Suprapubic skin (tissue), 4 donors: ENCODE measurements at regions not wholly inside any gene's neighbourhood (a gene's known extent, or its start where the extent isn't known, plus 50 kb on each side); places are given as distances from the start of the nearest gene placed in this dataset.

Experiments
- DNase-seq, 2 donors: peaks; one replicate each; pipeline ENCODE4 v3.0.0-alpha.2; 2019; ENCODE audit warnings: low spot score in 2 of 2
- H3K27ac ChIP-seq: fragments of 200-600 bp; sonication (generic); one replicate; pipeline ENCODE4 v1.5.1; 2019
- H3K27me3 ChIP-seq: fragments of 200-600 bp; sonication (generic); one replicate; pipeline ENCODE4 v1.5.1; 2019
- H3K36me3 ChIP-seq: fragments of 200-600 bp; sonication (generic); one replicate; pipeline ENCODE4 v1.5.1; 2019
- H3K4me1 ChIP-seq: fragments of 200-600 bp; sonication (generic); one replicate; pipeline ENCODE4 v1.5.1; 2019
- H3K4me3 ChIP-seq: fragments of 200-600 bp; sonication (generic); one replicate; pipeline ENCODE4 v1.5.1; 2019; ENCODE audit warnings: mild to moderate bottlenecking
- H3K9me3 ChIP-seq: fragments of 200-600 bp; sonication (generic); one replicate; pipeline ENCODE4 v1.5.1; 2019
- EP300 ChIP-seq: sonication (generic); formaldehyde crosslinking; IDR thresholded peaks from one replicate; pipeline ENCODE4 v1.6.1; 2017; ENCODE audit warnings: antibody characterized with exemption
- POLR2A ChIP-seq, 2 donors: fragments of 450-650 bp; IDR thresholded peaks; one replicate each; pipeline ENCODE4 v1.6.1; 2017; ENCODE audit warnings: antibody characterized with exemption in 2 of 2, mild to moderate bottlenecking in 2 of 2, moderate library complexity in 2 of 2
- POLR2AphosphoS5 ChIP-seq, 3 donors: sonication (generic); formaldehyde crosslinking; IDR thresholded peaks; one replicate each; pipeline ENCODE4 v1.6.1; 2017; ENCODE audit warnings: antibody characterized with exemption in 3 of 3
- WGBS: methylation state at CpG from one replicate; pipeline ENCODE4 v1.1.5; 2018; 5-methylcytosine and 5-hydroxymethylcytosine counted together
- TF ChIP-seq, protein P1 (sequence below), 2 donors: fragments of 200-600 bp in 1 of 2; fragments of 450-650 bp in 1 of 2; sonication (generic) in 1 of 2; IDR thresholded peaks; one replicate each; pipeline ENCODE4 v1.5.1; 2016 to 2019; ENCODE audit warnings: antibody characterized with exemption in 2 of 2, mild to moderate bottlenecking in 1 of 2, moderate library complexity in 1 of 2

- H3K4me1 ChIP-seq, result no peaks in the 10 kb centered on the region
- TF ChIP-seq POLR2AphosphoS5 (IDR thresholded peaks at IDR 0.05) (no peak), EP300 (no peak), POLR2A (IDR thresholded peaks at IDR 0.05) (no peak)
- TF ChIP-seq, protein P1, sequence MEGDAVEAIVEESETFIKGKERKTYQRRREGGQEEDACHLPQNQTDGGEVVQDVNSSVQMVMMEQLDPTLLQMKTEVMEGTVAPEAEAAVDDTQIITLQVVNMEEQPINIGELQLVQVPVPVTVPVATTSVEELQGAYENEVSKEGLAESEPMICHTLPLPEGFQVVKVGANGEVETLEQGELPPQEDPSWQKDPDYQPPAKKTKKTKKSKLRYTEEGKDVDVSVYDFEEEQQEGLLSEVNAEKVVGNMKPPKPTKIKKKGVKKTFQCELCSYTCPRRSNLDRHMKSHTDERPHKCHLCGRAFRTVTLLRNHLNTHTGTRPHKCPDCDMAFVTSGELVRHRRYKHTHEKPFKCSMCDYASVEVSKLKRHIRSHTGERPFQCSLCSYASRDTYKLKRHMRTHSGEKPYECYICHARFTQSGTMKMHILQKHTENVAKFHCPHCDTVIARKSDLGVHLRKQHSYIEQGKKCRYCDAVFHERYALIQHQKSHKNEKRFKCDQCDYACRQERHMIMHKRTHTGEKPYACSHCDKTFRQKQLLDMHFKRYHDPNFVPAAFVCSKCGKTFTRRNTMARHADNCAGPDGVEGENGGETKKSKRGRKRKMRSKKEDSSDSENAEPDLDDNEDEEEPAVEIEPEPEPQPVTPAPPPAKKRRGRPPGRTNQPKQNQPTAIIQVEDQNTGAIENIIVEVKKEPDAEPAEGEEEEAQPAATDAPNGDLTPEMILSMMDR (IDR thresholded peaks at IDR 0.05), result no peak
- no peak overlapping the region for H3K27ac ChIP-seq
- WGBS, result 93% methylated on average over 2 of the region's 2 CpGs
- H3K36me3 ChIP-seq, result no peaks in the 10 kb centered on the region
- H3K4me3 ChIP-seq, result no peak overlapping the region
- DNase-seq, result no peak
- H3K27me3 ChIP-seq, result no peaks in the 10 kb centered on the region
- no peaks in the 10 kb centered on the region for H3K9me3 ChIP-seq
Measured at GRCh38 chr11:130574740-130575139, 126.3 kb downstream of the ADAMTS15 start.

GRCh38 chr11:130576146-130576545 is 127.7 kb downstream of the ADAMTS15 start:
- Histone ChIP-seq H3K9me3 (no peaks in the 10 kb centered on the region), H3K27ac (no peak overlapping the region), H3K4me1 (peaks cover 11% of the 10 kb centered on the region), H3K36me3 (no peaks in the 10 kb centered on the region), H3K27me3 (no peaks in the 10 kb centered on the region), H3K4me3 (no peak overlapping the region)
- no peak for TF ChIP-seq POLR2A (IDR thresholded peaks at IDR 0.05)
- no peak for TF ChIP-seq POLR2AphosphoS5 (IDR thresholded peaks at IDR 0.05)
- TF ChIP-seq EP300, result no peak
- TF ChIP-seq, protein P1 (IDR thresholded peaks at IDR 0.05), result no peak
- DNase-seq, result no peak
- WGBS, result 90% methylated on average over 7 of the region's 7 CpGs

DNA sequence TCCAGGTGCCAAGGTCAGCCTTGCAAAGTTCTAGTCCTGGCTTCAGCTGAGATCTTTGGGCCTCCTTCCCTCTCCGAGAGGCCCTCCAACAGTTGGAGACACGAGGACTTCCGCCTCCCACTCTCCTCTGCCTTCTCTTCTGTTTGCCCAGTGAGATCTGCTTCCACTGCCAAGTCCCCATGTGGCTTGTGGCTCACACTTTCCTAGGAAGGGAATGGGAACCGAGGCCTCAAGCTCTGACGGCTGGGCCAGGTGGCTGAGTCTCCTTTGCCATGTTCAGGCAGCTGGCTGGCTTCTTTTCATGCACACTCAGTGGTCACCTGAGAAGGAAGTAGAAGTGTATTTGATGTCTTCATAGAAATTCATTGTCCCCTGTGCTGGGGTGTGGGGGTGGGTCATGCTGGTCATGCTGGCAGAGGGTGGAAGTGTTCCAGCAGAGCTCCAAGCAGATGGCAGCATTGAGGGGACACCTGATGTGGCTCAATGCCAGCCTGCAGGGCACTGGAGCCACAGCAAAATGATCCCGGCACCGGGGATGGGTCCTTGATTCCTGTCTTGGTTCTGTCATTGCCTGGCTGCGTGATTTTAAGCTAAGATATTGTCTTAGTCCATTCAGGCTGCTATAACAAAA is 130.4 kb downstream of the ADAMTS15 start:
- Histone ChIP-seq H3K4me3 (no peak overlapping the region), H3K27ac (no peak overlapping the region), H3K9me3 (no peaks in the 10 kb centered on the region), H3K36me3 (no peaks in the 10 kb centered on the region), H3K4me1 (peaks cover 21% of the 10 kb centered on the region), H3K27me3 (no peaks in the 10 kb centered on the region)
- 85% methylated on average over 6 of the region's 8 CpGs for WGBS
- no peak for DNase-seq
- TF ChIP-seq POLR2A (IDR thresholded peaks at IDR 0.05), result no peak
- no peak for TF ChIP-seq POLR2AphosphoS5 (IDR thresholded peaks at IDR 0.05)
- TF ChIP-seq EP300, result no peak
- TF ChIP-seq, protein P1 (IDR thresholded peaks at IDR 0.05), result no peak

GRCh38 chr11:130580372-130580771 is 131.9 kb downstream of the ADAMTS15 start:
- TF ChIP-seq POLR2A (IDR thresholded peaks at IDR 0.05), result no peak
- TF ChIP-seq, protein P1 (IDR thresholded peaks at IDR 0.05), result no peak
- no peak for TF ChIP-seq POLR2AphosphoS5 (IDR thresholded peaks at IDR 0.05)
- no peak for TF ChIP-seq EP300
- H3K4me3 ChIP-seq, result no peak overlapping the region
- H3K36me3 ChIP-seq, result no peaks in the 10 kb centered on the region
- H3K27ac ChIP-seq, result peak overlapping the region; percentile 79
- DNase-seq, result no peak
- H3K9me3 ChIP-seq, result no peaks in the 10 kb centered on the region
- 38% methylated on average over 4 of the region's 4 CpGs for WGBS
- H3K27me3 ChIP-seq, result no peaks in the 10 kb centered on the region
- peaks cover 25% of the 10 kb centered on the region for H3K4me1 ChIP-seq

DNA sequence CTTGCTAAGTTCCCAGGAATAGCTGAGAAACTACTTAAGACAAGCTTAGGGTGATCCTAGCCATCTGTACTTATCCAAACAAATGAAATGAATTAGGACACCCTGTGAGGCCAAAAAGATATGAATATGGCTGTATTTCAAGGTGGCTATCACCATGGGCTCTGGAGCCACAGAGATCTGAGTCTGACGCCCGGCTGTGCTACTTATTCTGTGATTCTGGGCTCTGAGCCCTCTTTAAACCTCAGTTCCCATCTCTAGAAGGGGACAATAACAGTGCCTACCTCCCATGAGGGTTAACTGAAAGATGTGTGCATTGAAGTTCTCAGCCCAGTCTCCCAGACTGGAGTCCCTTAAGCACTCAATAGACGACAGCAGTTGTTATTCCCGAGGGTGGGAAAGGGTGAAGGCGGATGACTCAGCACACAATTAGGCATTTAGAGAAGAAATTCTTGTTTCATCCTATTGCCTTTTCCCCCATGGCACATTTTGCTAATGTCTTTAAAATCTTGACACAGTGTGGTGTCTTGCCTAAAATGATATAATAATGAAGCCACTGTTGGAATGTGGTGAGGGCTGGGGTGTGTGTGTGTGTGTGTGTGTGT is 132.5 kb downstream of the ADAMTS15 start:
- DNase-seq, result no peak
- Histone ChIP-seq H3K27ac (peak overlapping the region; percentile 79), H3K9me3 (no peaks in the 10 kb centered on the region), H3K36me3 (no peaks in the 10 kb centered on the region), H3K4me1 (peaks cover 28% of the 10 kb centered on the region), H3K27me3 (no peaks in the 10 kb centered on the region), H3K4me3 (no peak overlapping the region)
- WGBS, result 42% methylated on average over 5 of the region's 5 CpGs
- no peak for TF ChIP-seq EP300
- no peak for TF ChIP-seq POLR2AphosphoS5 (IDR thresholded peaks at IDR 0.05)
- no peak for TF ChIP-seq POLR2A (IDR thresholded peaks at IDR 0.05)
- TF ChIP-seq, protein P1 (IDR thresholded peaks at IDR 0.05), result no peak
